H9 (cell line): ENCODE measurements at regions not wholly inside any gene's neighbourhood (a gene's known extent, or its start where the extent isn't known, plus 50 kb on each side); places are given as distances from the start of the nearest gene placed in this dataset.

Experiments
- DNase-seq: peaks from one replicate; pipeline ENCODE4 v3.0.0-alpha.2; 2017
- H2AFZ ChIP-seq: one replicate; pipeline ENCODE4 v1.6.1; 2013; ENCODE audit warnings: mild to moderate bottlenecking, low read length, control low read depth, moderate library complexity
- H2AK5ac ChIP-seq: 2 replicates; pipeline ENCODE4 v1.6.1; 2013; ENCODE audit warnings: low read length, control low read depth, mixed read lengths; ENCODE audit not compliant: insufficient read length
- H2BK120ac ChIP-seq: one replicate; pipeline ENCODE4 v1.6.1; 2013; ENCODE audit warnings: low read depth, mild to moderate bottlenecking, low read length, control low read depth, inconsistent platforms; ENCODE audit not compliant: poor library complexity, severe bottlenecking
- H2BK12ac ChIP-seq: 2 replicates; pipeline ENCODE4 v1.6.1; 2013; ENCODE audit warnings: low read length, control low read depth, mixed read lengths, low read depth; ENCODE audit not compliant: insufficient read length
- H2BK15ac ChIP-seq: 2 replicates; pipeline ENCODE4 v1.6.1; 2013; ENCODE audit warnings: low read depth, low read length, control low read depth
- H2BK20ac ChIP-seq: one replicate; pipeline ENCODE4 v1.6.1; 2013; ENCODE audit warnings: low read depth, mild to moderate bottlenecking, low read length, control low read depth, inconsistent platforms; ENCODE audit not compliant: poor library complexity, severe bottlenecking
- H2BK5ac ChIP-seq: 2 replicates; pipeline ENCODE4 v1.6.1; 2013; ENCODE audit warnings: low read length, control low read depth, mixed read lengths; ENCODE audit not compliant: insufficient read length
- H3K14ac ChIP-seq: 2 replicates; pipeline ENCODE4 v1.6.1; 2013; ENCODE audit warnings: low read length, control low read depth; ENCODE audit not compliant: insufficient read depth
- H3K18ac ChIP-seq: 2 replicates; pipeline ENCODE4 v1.6.1; 2013; ENCODE audit warnings: low read depth, mild to moderate bottlenecking, mixed read lengths, low read length, control low read depth; ENCODE audit not compliant: insufficient read length
- H3K23ac ChIP-seq: 2 replicates; pipeline ENCODE4 v1.6.1; 2013; ENCODE audit warnings: low read length, control low read depth, mixed read lengths, low read depth; ENCODE audit not compliant: insufficient read length
- H3K23me2 ChIP-seq: 2 replicates; pipeline ENCODE4 v1.6.1; 2013; ENCODE audit warnings: low read depth, mild to moderate bottlenecking, mixed read lengths, low read length, control low read depth; ENCODE audit not compliant: insufficient read length, poor library complexity, severe bottlenecking
- H3K27ac ChIP-seq: 2 replicates; pipeline ENCODE4 v1.5.1; 2013; ENCODE audit warnings: low read length, control low read depth, mixed read lengths, low read depth; ENCODE audit not compliant: insufficient read length
- H3K27me3 ChIP-seq: 2 replicates; pipeline ENCODE4 v1.6.1; 2013; ENCODE audit warnings: low read length, control low read depth, inconsistent platforms; ENCODE audit not compliant: insufficient read depth
- H3K4ac ChIP-seq: 2 replicates; pipeline ENCODE4 v1.6.1; 2013; ENCODE audit warnings: low read depth, mild to moderate bottlenecking, control low read depth, inconsistent platforms, low read length, moderate library complexity
- H3K4me1 ChIP-seq: 2 replicates; pipeline ENCODE4 v1.6.1; 2013; ENCODE audit warnings: low read length, control low read depth, inconsistent platforms; ENCODE audit not compliant: insufficient read depth
- H3K4me2 ChIP-seq: 2 replicates; pipeline ENCODE4 v1.6.1; 2013; ENCODE audit warnings: low read length, control low read depth, mixed read lengths; ENCODE audit not compliant: insufficient read length, insufficient read depth
- H3K56ac ChIP-seq: 2 replicates; pipeline ENCODE4 v1.6.1; 2013; ENCODE audit warnings: low read depth, mild to moderate bottlenecking, mixed read lengths, low read length, control low read depth; ENCODE audit not compliant: insufficient read length
- H3K79me1 ChIP-seq: 2 replicates; pipeline ENCODE4 v1.6.1; 2013; ENCODE audit warnings: low read depth, mild to moderate bottlenecking, moderate library complexity, low read length, control low read depth, inconsistent platforms; ENCODE audit not compliant: insufficient read depth, poor library complexity, severe bottlenecking
- H3K79me2 ChIP-seq: 2 replicates; pipeline ENCODE4 v1.6.1; 2013; ENCODE audit warnings: low read length, control low read depth, inconsistent platforms; ENCODE audit not compliant: insufficient read depth
- H3K9ac ChIP-seq: 2 replicates; pipeline ENCODE4 v1.6.1; 2013; ENCODE audit warnings: low read length, control low read depth, mixed read lengths; ENCODE audit not compliant: insufficient read length; ENCODE audit errors: extremely low read depth
- H3K9me3 ChIP-seq: one replicate; pipeline ENCODE4 v1.6.1; 2013; ENCODE audit warnings: low read depth, low read length, inconsistent platforms; ENCODE audit not compliant: control insufficient read depth
- H3T11ph ChIP-seq: one replicate; pipeline ENCODE4 v1.6.1; 2013; ENCODE audit warnings: mild to moderate bottlenecking, low read length, control low read depth, inconsistent platforms
- H4K20me1 ChIP-seq: one replicate; pipeline ENCODE4 v1.6.1; 2013; ENCODE audit not compliant: control insufficient read depth, insufficient read length, insufficient read depth
- H4K5ac ChIP-seq: 2 replicates; pipeline ENCODE4 v1.6.1; 2013; ENCODE audit warnings: low read depth, mild to moderate bottlenecking, mixed read lengths, low read length, control low read depth; ENCODE audit not compliant: insufficient read length
- H4K8ac ChIP-seq: replicated peaks from 2 replicates; pipeline ENCODE4 v1.6.1; 2013; ENCODE audit warnings: low read length, control low read depth, mixed read lengths, low read depth; ENCODE audit not compliant: insufficient read length
- H4K91ac ChIP-seq: 2 replicates; pipeline ENCODE4 v1.6.1; 2013; ENCODE audit warnings: low read depth, mild to moderate bottlenecking, moderate library complexity, mixed read lengths, low read length, control low read depth; ENCODE audit not compliant: insufficient read length
- H3K27ac Mint-ChIP-seq, 3 experiments: 2 replicates in 2 of 3; 3 replicates in 1 of 3; pipeline ENCODE4 v1.8.0; 2020 to 2021; ENCODE audit warnings: mixed read lengths in 3 of 3, mild to moderate bottlenecking in 1 of 3, moderate library complexity in 1 of 3
- H3K27me3 Mint-ChIP-seq: 2 replicates; pipeline ENCODE4 v1.8.0; 2021; ENCODE audit warnings: low read depth, mild to moderate bottlenecking, moderate library complexity, mixed read lengths
- H3K36me3 Mint-ChIP-seq, 3 experiments: 2 replicates in 2 of 3; 3 replicates in 1 of 3; pipeline ENCODE4 v1.8.0; 2020 to 2021; ENCODE audit warnings: low read depth in 3 of 3, mixed read lengths in 3 of 3; ENCODE audit not compliant: insufficient read depth in 1 of 3
- H3K4me1 Mint-ChIP-seq, 2 experiments: 2 replicates each; pipeline ENCODE4 v1.8.0; 2020; ENCODE audit warnings: mixed read lengths in 2 of 2
- H3K4me3 Mint-ChIP-seq, 2 experiments: 2 replicates in 1 of 2; 3 replicates in 1 of 2; pipeline ENCODE4 v1.8.0; 2020 to 2021; ENCODE audit warnings: mild to moderate bottlenecking in 2 of 2, mixed read lengths in 2 of 2, moderate library complexity in 1 of 2
- H3K9me3 Mint-ChIP-seq, 2 experiments: 2 replicates in 1 of 2; 3 replicates in 1 of 2; pipeline ENCODE4 v1.8.0; 2020; ENCODE audit warnings: mild to moderate bottlenecking in 2 of 2, mixed read lengths in 2 of 2, moderate library complexity in 1 of 2
- CTCF ChIP-seq: fragments of 200-600 bp; sonication (generic); conservative IDR thresholded peaks from 3 replicates; pipeline ENCODE4 v1.8.0; 2021; ENCODE audit warnings: antibody characterized with exemption, mild to moderate bottlenecking
- WGBS: extraction: QIAGEN DNeasy Blood & Tissue Kit; methylation state at CpG from one replicate; pipeline ENCODE4 v1.1.7; 2013; ENCODE audit warnings: missing lambda C conversion rate, low lambda C conversion rate, mixed read lengths; ENCODE audit not compliant: insufficient read length; ENCODE audit errors: extremely low coverage; 5-methylcytosine and 5-hydroxymethylcytosine counted together

GRCh38 chr10:84007482-84007881, 131.8 kb upstream of the GHITM start:
- Histone ChIP-seq H3K27me3 (no peaks in the 10 kb centered on the region), H3K4me1 (no peaks in the 10 kb centered on the region), H3K9me3 (no peaks in the 10 kb centered on the region), H3K9ac (no peak overlapping the region), H4K91ac (no peak overlapping the region), H3T11ph (no peak overlapping the region), H3K4me2 (no peak overlapping the region), H2BK12ac (no peak overlapping the region), H3K23me2 (no peaks in the 10 kb centered on the region), H4K20me1 (no peaks in the 10 kb centered on the region), H2AFZ (no peak overlapping the region), H3K18ac (no peak overlapping the region), H2BK20ac (no peak overlapping the region), H3K4ac (no peak overlapping the region), H4K5ac (no peak overlapping the region), H4K8ac (no peak overlapping the region), H2AK5ac (no peak overlapping the region), H2BK120ac (no peak overlapping the region), H3K79me2 (no peaks in the 10 kb centered on the region), H3K56ac (no peak overlapping the region), H3K14ac (no peak overlapping the region), H2BK5ac (no peak overlapping the region), H3K79me1 (no peaks in the 10 kb centered on the region), H3K23ac (no peak overlapping the region), H2BK15ac (no peak overlapping the region), H3K27ac (no peak overlapping the region)
- no peak for TF ChIP-seq CTCF
- Mint-ChIP-seq H3K27ac (no peak overlapping the region), H3K4me1 (peaks cover 6 to 7% of the 10 kb centered on the region in 2 experiments), H3K36me3 (no peaks in the 10 kb centered on the region; a peak in 1 of 7 replicates), H3K4me3 (no peak overlapping the region), H3K27me3 (no peaks in the 10 kb centered on the region; the same call in 1 of the 2 replicates), H3K9me3 (no peaks in the 10 kb centered on the region; a peak in 2 of 5 replicates)
- no CpG with 5 or more reads among the region's 5 CpGs for WGBS
- no peak for DNase-seq
